ENCODE measurements at regions not wholly inside any gene's neighbourhood (a gene's known extent, or its start where the extent isn't known, plus 50 kb on each side); places are given as distances from the start of the nearest gene placed in this dataset.

DNA sequence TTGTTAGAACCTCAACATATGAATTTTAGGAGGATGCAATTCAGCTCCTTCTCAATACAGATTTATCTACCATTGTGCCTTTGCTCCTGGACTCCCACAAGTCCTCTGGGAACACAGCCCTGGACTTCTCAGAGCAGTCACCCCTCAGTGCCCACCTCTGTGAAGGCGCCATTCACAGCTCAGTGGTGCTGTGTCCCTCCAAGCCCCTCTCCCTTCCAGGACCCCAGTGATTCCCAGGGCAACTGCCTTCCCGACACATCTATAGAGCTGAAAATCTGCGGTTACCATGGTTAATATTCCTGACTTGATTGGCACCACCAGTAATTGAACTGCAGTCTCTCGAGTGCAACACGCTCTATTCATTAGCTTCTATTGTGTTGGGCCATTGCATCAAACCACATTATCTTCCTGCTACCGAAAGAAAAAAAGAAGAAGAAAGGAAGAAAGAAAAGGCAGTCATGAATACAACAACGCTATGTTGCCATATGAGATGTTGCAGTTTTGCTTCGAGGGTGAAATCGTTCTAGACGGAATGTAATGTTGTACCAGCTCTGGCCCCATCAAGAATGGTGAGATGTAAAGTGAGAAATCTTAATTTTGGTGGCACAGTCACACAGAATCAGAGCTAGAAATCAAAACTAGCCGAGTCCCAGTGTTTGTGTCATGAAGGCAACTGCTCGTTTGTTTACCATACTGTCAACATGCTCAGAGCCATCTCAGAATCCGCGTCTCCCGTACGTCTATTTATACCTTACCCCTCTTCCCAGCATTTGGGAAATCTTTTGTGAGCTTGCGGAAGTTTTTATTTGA, 524.0 kb upstream of the ID2 start:
- Histone ChIP-seq H3K4me3 (no peak overlapping the region), H3K27ac (no peak overlapping the region), H3K4me1 (no peaks in the 10 kb centered on the region), H3K27me3 (no peaks in the 10 kb centered on the region), H3K9me3 (no peaks in the 10 kb centered on the region), H3K36me3 (no peaks in the 10 kb centered on the region)
- TF ChIP-seq, protein P1, sequence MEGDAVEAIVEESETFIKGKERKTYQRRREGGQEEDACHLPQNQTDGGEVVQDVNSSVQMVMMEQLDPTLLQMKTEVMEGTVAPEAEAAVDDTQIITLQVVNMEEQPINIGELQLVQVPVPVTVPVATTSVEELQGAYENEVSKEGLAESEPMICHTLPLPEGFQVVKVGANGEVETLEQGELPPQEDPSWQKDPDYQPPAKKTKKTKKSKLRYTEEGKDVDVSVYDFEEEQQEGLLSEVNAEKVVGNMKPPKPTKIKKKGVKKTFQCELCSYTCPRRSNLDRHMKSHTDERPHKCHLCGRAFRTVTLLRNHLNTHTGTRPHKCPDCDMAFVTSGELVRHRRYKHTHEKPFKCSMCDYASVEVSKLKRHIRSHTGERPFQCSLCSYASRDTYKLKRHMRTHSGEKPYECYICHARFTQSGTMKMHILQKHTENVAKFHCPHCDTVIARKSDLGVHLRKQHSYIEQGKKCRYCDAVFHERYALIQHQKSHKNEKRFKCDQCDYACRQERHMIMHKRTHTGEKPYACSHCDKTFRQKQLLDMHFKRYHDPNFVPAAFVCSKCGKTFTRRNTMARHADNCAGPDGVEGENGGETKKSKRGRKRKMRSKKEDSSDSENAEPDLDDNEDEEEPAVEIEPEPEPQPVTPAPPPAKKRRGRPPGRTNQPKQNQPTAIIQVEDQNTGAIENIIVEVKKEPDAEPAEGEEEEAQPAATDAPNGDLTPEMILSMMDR (IDR thresholded peaks at IDR 0.05), result no peak
- FAIRE-seq, result no peak
- ATAC-seq, result no peak
- WGBS, 2 donors, result 89 to 95% methylated on average over 17 of the region's 17 CpGs
- intact Hi-C loops (cut with DNase I), result no loop called here
- DNase-seq, result no peak

DNA sequence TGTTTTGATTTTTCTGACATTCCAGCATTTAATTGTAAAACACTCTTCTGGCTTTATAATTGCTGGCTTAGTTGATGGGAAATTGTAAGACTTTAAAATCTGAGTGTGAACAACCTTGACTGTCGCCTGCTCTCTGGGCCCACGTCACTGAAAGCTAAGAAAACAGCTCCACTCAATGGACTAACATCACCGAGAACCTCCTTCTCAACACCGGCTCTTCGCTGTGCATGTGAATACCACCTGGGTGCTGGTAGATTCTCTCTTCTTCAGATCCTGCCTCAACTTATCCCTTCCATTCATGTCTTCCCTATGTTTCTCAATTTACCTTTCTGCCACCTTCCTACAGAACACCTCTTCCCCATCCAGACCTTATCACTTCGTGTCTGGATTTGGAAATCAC, 523.1 kb upstream of the ID2 start:
- FAIRE-seq (no peak), ATAC-seq (no peak), DNase-seq (no peak)
- intact Hi-C loops (cut with DNase I), result no loop called here
- H3K4me3 ChIP-seq, result no peak overlapping the region
- H3K9me3 ChIP-seq, result no peaks in the 10 kb centered on the region
- no peaks in the 10 kb centered on the region for H3K36me3 ChIP-seq
- TF ChIP-seq, protein P1 (IDR thresholded peaks at IDR 0.05), result no peak
- no peaks in the 10 kb centered on the region for H3K27me3 ChIP-seq
- no peak overlapping the region for H3K27ac ChIP-seq
- H3K4me1 ChIP-seq, result no peaks in the 10 kb centered on the region
- WGBS, 2 donors, result 73 to 74% methylated on average over 6 of the region's 6 CpGs

DNA sequence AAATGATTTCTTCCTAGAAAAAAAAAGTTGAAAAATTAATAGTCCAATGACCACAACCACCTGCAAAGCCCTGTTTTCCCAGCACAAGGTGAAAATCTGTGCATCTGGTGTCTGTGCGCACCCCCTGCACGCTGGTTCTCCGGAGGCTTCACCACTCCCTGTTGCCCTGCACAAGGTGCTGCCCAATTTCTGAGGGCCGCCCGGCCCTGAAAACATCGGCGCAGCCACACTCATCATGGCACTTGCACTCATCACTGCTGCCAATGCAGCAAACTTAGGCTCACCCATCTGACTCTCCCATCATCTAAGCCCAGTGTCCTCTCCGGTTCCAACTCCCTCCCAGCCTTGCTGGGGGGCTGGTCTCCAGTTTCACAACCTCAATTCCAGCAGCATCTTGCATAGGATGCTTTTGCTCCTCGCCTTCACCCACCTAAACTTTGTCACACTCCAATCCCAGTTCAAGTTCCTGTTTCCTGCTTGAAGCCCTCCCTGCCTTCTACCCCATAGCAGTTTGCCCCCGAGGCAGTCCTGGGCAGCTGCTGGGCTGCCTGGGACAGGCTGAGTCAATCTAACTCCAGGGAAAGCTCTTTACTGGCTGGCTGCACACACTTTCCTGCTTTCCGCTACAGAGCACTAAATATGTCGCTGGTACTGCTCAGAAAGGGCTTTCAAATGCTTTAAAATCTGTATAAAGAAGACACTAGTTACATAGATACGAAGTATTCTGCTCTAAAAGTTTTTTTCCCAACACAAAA, 522.5 kb upstream of the ID2 start:
- DNase-seq, result no peak
- FAIRE-seq, result no peak

DNA sequence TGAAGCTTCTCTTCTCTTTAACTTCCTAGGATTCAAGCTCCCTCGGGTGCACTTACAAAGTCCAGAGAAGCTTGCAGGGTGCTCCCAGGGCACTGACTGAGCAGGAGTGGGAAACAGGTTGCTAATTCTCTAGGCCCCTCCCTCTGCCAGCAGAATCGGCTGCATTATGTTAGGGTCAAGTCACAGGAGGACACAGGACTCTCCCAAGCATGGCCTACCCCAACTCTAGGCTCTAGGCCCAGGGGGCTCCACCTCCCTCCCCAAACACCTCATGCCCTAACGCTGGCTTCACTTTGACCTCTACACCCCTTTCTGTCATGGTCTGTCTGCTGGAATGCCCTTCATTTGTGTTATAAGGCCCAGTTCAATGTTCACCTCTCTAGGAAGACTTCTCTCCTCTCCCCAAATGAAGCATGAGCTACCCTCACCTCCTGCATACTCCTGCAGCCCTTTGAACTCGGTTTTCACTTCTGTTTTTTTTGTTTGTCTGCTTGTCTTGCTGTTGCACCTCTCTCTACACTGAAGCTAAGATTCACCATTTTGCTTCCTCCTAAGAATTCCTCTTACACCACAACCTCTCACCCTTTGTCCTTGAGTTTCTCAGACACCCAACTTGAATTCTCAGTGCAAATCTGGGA, 521.8 kb upstream of the ID2 start:
- WGBS, 2 donors, result 57 to 59% methylated on average over 4 of the region's 4 CpGs
- TF ChIP-seq, protein P1 (IDR thresholded peaks at IDR 0.05), result no peak
- Histone ChIP-seq H3K4me1 (no peaks in the 10 kb centered on the region), H3K27me3 (no peaks in the 10 kb centered on the region), H3K36me3 (no peaks in the 10 kb centered on the region), H3K9me3 (no peaks in the 10 kb centered on the region), H3K27ac (no peak overlapping the region), H3K4me3 (no peak overlapping the region)
- intact Hi-C loops (cut with DNase I), result no loop called here
- DNase-seq (no peak), FAIRE-seq (no peak), ATAC-seq (no peak)

More for the DNA sequence above, 522.5 kb upstream of the ID2 start:
- Histone ChIP-seq H3K4me3 (no peak overlapping the region), H3K36me3 (no peaks in the 10 kb centered on the region), H3K9me3 (no peaks in the 10 kb centered on the region), H3K4me1 (no peaks in the 10 kb centered on the region), H3K27ac (no peak overlapping the region), H3K27me3 (no peaks in the 10 kb centered on the region)
- intact Hi-C loops (cut with DNase I), result no loop called here
- TF ChIP-seq, protein P1 (IDR thresholded peaks at IDR 0.05), result no peak
- ATAC-seq, result no peak
- 80 to 82% methylated on average over 13 of the region's 13 CpGs for WGBS, 2 donors
